ENCODE measurements at regions not wholly inside any gene's neighbourhood (a gene's known extent, or its start where the extent isn't known, plus 50 kb on each side); places are given as distances from the start of the nearest gene placed in this dataset.

- no peak overlapping the region for H3K27ac ChIP-seq (ENCODE audit: low read depth, low read length)
- H3K9ac ChIP-seq (ENCODE audit: low read depth in 1 of 3, low read length in 3 of 3): no peak overlapping the region
- no peaks in the 10 kb centered on the region for H3K36me3 ChIP-seq (ENCODE audit: control insufficient read depth in 3 of 3, insufficient read depth in 3 of 3, low read length in 3 of 3)
Observed at GRCh38 chr11:131178020-131178419, 192.4 kb upstream of the NTM start.

GRCh38 chr11:131178596-131178995 lies 191.8 kb upstream of the NTM start:
- H3K9me3 ChIP-seq (ENCODE audit: control insufficient read depth in 3 of 3, low read length in 3 of 3): no peaks in the 10 kb centered on the region
- H3K27ac ChIP-seq (ENCODE audit: low read depth, low read length): no peak overlapping the region
- no peaks in the 10 kb centered on the region for H3K4me1 ChIP-seq (ENCODE audit: control insufficient read depth in 3 of 3, insufficient read depth in 3 of 3, low read length in 3 of 3)
- H3K9ac ChIP-seq (ENCODE audit: low read depth in 1 of 3, low read length in 3 of 3): no peak overlapping the region
- H3K27me3 ChIP-seq (ENCODE audit: control insufficient read depth in 3 of 3, insufficient read depth in 3 of 3, low read length in 3 of 3): peaks cover 0 to 3% (median 0%) of the 10 kb centered on the region in 3 donors
- H3K4me3 ChIP-seq (ENCODE audit: low read length in 3 of 3): no peak overlapping the region
- no peaks in the 10 kb centered on the region for H3K36me3 ChIP-seq (ENCODE audit: control insufficient read depth in 3 of 3, insufficient read depth in 3 of 3, low read length in 3 of 3)

More at GRCh38 chr11:131178020-131178419, 192.4 kb upstream of the NTM start:
- Histone ChIP-seq H3K4me1 (ENCODE audit: control insufficient read depth in 3 of 3, insufficient read depth in 3 of 3, low read length in 3 of 3) (no peaks in the 10 kb centered on the region), H3K27me3 (ENCODE audit: control insufficient read depth in 3 of 3, insufficient read depth in 3 of 3, low read length in 3 of 3) (peaks cover 0 to 3% (median 0%) of the 10 kb centered on the region in 3 donors), H3K4me3 (ENCODE audit: low read length in 3 of 3) (no peak overlapping the region), H3K9me3 (ENCODE audit: control insufficient read depth in 3 of 3, low read length in 3 of 3) (no peaks in the 10 kb centered on the region)

GRCh38 chr11:131179836-131180235 lies 190.6 kb upstream of the NTM start:
- no peak overlapping the region for H3K9ac ChIP-seq (ENCODE audit: low read depth in 1 of 3, low read length in 3 of 3)
- peaks cover 0 to 3% (median 0%) of the 10 kb centered on the region in 3 donors for H3K27me3 ChIP-seq (ENCODE audit: control insufficient read depth in 3 of 3, insufficient read depth in 3 of 3, low read length in 3 of 3)
- H3K36me3 ChIP-seq (ENCODE audit: control insufficient read depth in 3 of 3, insufficient read depth in 3 of 3, low read length in 3 of 3): no peaks in the 10 kb centered on the region
- H3K4me3 ChIP-seq (ENCODE audit: low read length in 3 of 3): no peak overlapping the region
- no peaks in the 10 kb centered on the region for H3K9me3 ChIP-seq (ENCODE audit: control insufficient read depth in 3 of 3, low read length in 3 of 3)
- no peaks in the 10 kb centered on the region for H3K4me1 ChIP-seq (ENCODE audit: control insufficient read depth in 3 of 3, insufficient read depth in 3 of 3, low read length in 3 of 3)
- H3K27ac ChIP-seq (ENCODE audit: low read depth, low read length): no peak overlapping the region

- no peaks in the 10 kb centered on the region for H3K4me1 ChIP-seq (ENCODE audit: control insufficient read depth in 3 of 3, insufficient read depth in 3 of 3, low read length in 3 of 3)
- no peaks in the 10 kb centered on the region for H3K36me3 ChIP-seq (ENCODE audit: control insufficient read depth in 3 of 3, insufficient read depth in 3 of 3, low read length in 3 of 3)
- no peak overlapping the region for H3K4me3 ChIP-seq (ENCODE audit: low read length in 3 of 3)
- H3K27me3 ChIP-seq (ENCODE audit: control insufficient read depth in 3 of 3, insufficient read depth in 3 of 3, low read length in 3 of 3): peaks cover 0 to 4% (median 0%) of the 10 kb centered on the region in 3 donors
- no peak overlapping the region for H3K27ac ChIP-seq (ENCODE audit: low read depth, low read length)
- no peaks in the 10 kb centered on the region for H3K9me3 ChIP-seq (ENCODE audit: control insufficient read depth in 3 of 3, low read length in 3 of 3)
- H3K9ac ChIP-seq (ENCODE audit: low read depth in 1 of 3, low read length in 3 of 3): no peak overlapping the region
Observed at GRCh38 chr11:131185915-131186314, 184.5 kb upstream of the NTM start.

- Histone ChIP-seq H3K36me3 (ENCODE audit: control insufficient read depth in 3 of 3, insufficient read depth in 3 of 3, low read length in 3 of 3) (no peaks in the 10 kb centered on the region), H3K27me3 (ENCODE audit: control insufficient read depth in 3 of 3, insufficient read depth in 3 of 3, low read length in 3 of 3) (peaks cover 0 to 4% (median 0%) of the 10 kb centered on the region in 3 donors), H3K4me3 (ENCODE audit: low read length in 3 of 3) (no peak overlapping the region), H3K9ac (ENCODE audit: low read depth in 1 of 3, low read length in 3 of 3) (no peak overlapping the region), H3K4me1 (ENCODE audit: control insufficient read depth in 3 of 3, insufficient read depth in 3 of 3, low read length in 3 of 3) (no peaks in the 10 kb centered on the region), H3K27ac (ENCODE audit: low read depth, low read length) (no peak overlapping the region), H3K9me3 (ENCODE audit: control insufficient read depth in 3 of 3, low read length in 3 of 3) (no peaks in the 10 kb centered on the region)
Observed at GRCh38 chr11:131186629-131187101, 183.8 kb upstream of the NTM start.

GRCh38 chr11:131190446-131190845 lies 180.0 kb upstream of the NTM start:
- H3K27me3 ChIP-seq (ENCODE audit: control insufficient read depth in 3 of 3, insufficient read depth in 3 of 3, low read length in 3 of 3): peaks cover 0 to 4% (median 0%) of the 10 kb centered on the region in 3 donors
- H3K4me1 ChIP-seq (ENCODE audit: control insufficient read depth in 3 of 3, insufficient read depth in 3 of 3, low read length in 3 of 3): peaks cover 0 to under 1% (median 0%) of the 10 kb centered on the region in 3 donors
- no peaks in the 10 kb centered on the region for H3K9me3 ChIP-seq (ENCODE audit: control insufficient read depth in 3 of 3, low read length in 3 of 3)
- H3K9ac ChIP-seq (ENCODE audit: low read depth in 1 of 3, low read length in 3 of 3): no peak overlapping the region
- H3K36me3 ChIP-seq (ENCODE audit: control insufficient read depth in 3 of 3, insufficient read depth in 3 of 3, low read length in 3 of 3): no peaks in the 10 kb centered on the region
- no peak overlapping the region for H3K4me3 ChIP-seq (ENCODE audit: low read length in 3 of 3)
- no peak overlapping the region for H3K27ac ChIP-seq (ENCODE audit: low read depth, low read length)

GRCh38 chr11:131191606-131192005 lies 178.8 kb upstream of the NTM start:
- H3K27ac ChIP-seq (ENCODE audit: low read depth, low read length): no peak overlapping the region
- peaks cover 0 to 8% (median 5%) of the 10 kb centered on the region in 3 donors for H3K4me1 ChIP-seq (ENCODE audit: control insufficient read depth in 3 of 3, insufficient read depth in 3 of 3, low read length in 3 of 3)
- no peak overlapping the region for H3K9ac ChIP-seq (ENCODE audit: low read depth in 1 of 3, low read length in 3 of 3)
- H3K27me3 ChIP-seq (ENCODE audit: control insufficient read depth in 3 of 3, insufficient read depth in 3 of 3, low read length in 3 of 3): peaks cover 0 to 4% (median 0%) of the 10 kb centered on the region in 3 donors
- H3K36me3 ChIP-seq (ENCODE audit: control insufficient read depth in 3 of 3, insufficient read depth in 3 of 3, low read length in 3 of 3): no peaks in the 10 kb centered on the region
- no peak overlapping the region for H3K4me3 ChIP-seq (ENCODE audit: low read length in 3 of 3)
- no peaks in the 10 kb centered on the region for H3K9me3 ChIP-seq (ENCODE audit: control insufficient read depth in 3 of 3, low read length in 3 of 3)

GRCh38 chr11:131192628-131193027 lies 177.8 kb upstream of the NTM start:
- H3K9me3 ChIP-seq (ENCODE audit: control insufficient read depth in 3 of 3, low read length in 3 of 3): no peaks in the 10 kb centered on the region
- H3K4me1 ChIP-seq (ENCODE audit: control insufficient read depth in 3 of 3, insufficient read depth in 3 of 3, low read length in 3 of 3): peaks cover 0 to 16% (median 10%) of the 10 kb centered on the region in 3 donors
- H3K27ac ChIP-seq (ENCODE audit: low read depth, low read length): no peak overlapping the region
- H3K9ac ChIP-seq (ENCODE audit: low read depth in 1 of 3, low read length in 3 of 3): no peak overlapping the region
- H3K36me3 ChIP-seq (ENCODE audit: control insufficient read depth in 3 of 3, insufficient read depth in 3 of 3, low read length in 3 of 3): no peaks in the 10 kb centered on the region
- peaks cover 0 to 10% (median 0%) of the 10 kb centered on the region in 3 donors for H3K27me3 ChIP-seq (ENCODE audit: control insufficient read depth in 3 of 3, insufficient read depth in 3 of 3, low read length in 3 of 3)
- no peak overlapping the region for H3K4me3 ChIP-seq (ENCODE audit: low read length in 3 of 3)

- Histone ChIP-seq H3K27ac (ENCODE audit: low read depth, low read length) (no peak overlapping the region), H3K9ac (ENCODE audit: low read depth in 1 of 3, low read length in 3 of 3) (no peak overlapping the region), H3K4me3 (ENCODE audit: low read length in 3 of 3) (no peak overlapping the region), H3K4me1 (ENCODE audit: control insufficient read depth in 3 of 3, insufficient read depth in 3 of 3, low read length in 3 of 3) (peaks cover 0 to 17% (median 10%) of the 10 kb centered on the region in 3 donors), H3K27me3 (ENCODE audit: control insufficient read depth in 3 of 3, insufficient read depth in 3 of 3, low read length in 3 of 3) (peaks cover 0 to 15% (median 0%) of the 10 kb centered on the region in 3 donors), H3K36me3 (ENCODE audit: control insufficient read depth in 3 of 3, insufficient read depth in 3 of 3, low read length in 3 of 3) (no peaks in the 10 kb centered on the region), H3K9me3 (ENCODE audit: control insufficient read depth in 3 of 3, low read length in 3 of 3) (no peaks in the 10 kb centered on the region)
Observed at GRCh38 chr11:131193031-131193501, 177.3 kb upstream of the NTM start.

- no peak overlapping the region for H3K9ac ChIP-seq (ENCODE audit: low read depth in 1 of 3, low read length in 3 of 3)
- H3K4me3 ChIP-seq (ENCODE audit: low read length in 3 of 3): no peak overlapping the region
- peaks cover 0 to 17% (median 10%) of the 10 kb centered on the region in 3 donors for H3K4me1 ChIP-seq (ENCODE audit: control insufficient read depth in 3 of 3, insufficient read depth in 3 of 3, low read length in 3 of 3)
- peaks cover 0 to 23% (median 5%) of the 10 kb centered on the region in 3 donors for H3K27me3 ChIP-seq (ENCODE audit: control insufficient read depth in 3 of 3, insufficient read depth in 3 of 3, low read length in 3 of 3)
- H3K27ac ChIP-seq (ENCODE audit: low read depth, low read length): no peak overlapping the region
- H3K9me3 ChIP-seq (ENCODE audit: control insufficient read depth in 3 of 3, low read length in 3 of 3): no peaks in the 10 kb centered on the region
- H3K36me3 ChIP-seq (ENCODE audit: control insufficient read depth in 3 of 3, insufficient read depth in 3 of 3, low read length in 3 of 3): no peaks in the 10 kb centered on the region
Observed at GRCh38 chr11:131194726-131195125, 175.7 kb upstream of the NTM start.

All from skeletal muscle tissue (tissue), 3 donors.